Panc1 (cell line): ENCODE measurements at regions not wholly inside any gene's neighbourhood (a gene's known extent, or its start where the extent isn't known, plus 50 kb on each side); places are given as distances from the start of the nearest gene placed in this dataset.
"Not testable (repeated sequence)": the region's sequence is repeated elsewhere in the genome, so short reads cannot be mapped to it uniquely, and the experiment has no call there.

ENCODE experiments used
- ATAC-seq: fragments of 200-7000 bp; cut with Tn5 transposase; 2 replicates; pipeline ENCODE4 v1.9.1; 2020; ENCODE audit warnings: mild to moderate bottlenecking, moderate library complexity
- BruUV-seq: library from RNA; stranded (reverse); fragments of 400-500 nt; replicated peaks from 2 replicates; lab custom pipeline; 2021; lab: Mats Ljungman, UMichigan
- CTCF ChIA-PET: fragments of 300-600 bp; sonication (Branson Sonifier 250); formaldehyde crosslinking; loops from one replicate; lab custom pipeline; 2022; ENCODE audit warnings: antibody characterized with exemption; lab: Charles Lee
- POLR2A ChIA-PET: fragments of 300-600 bp; sonication (Branson Sonifier 250); formaldehyde crosslinking; loops from one replicate; lab custom pipeline; 2022; ENCODE audit warnings: antibody characterized with exemption; lab: Charles Lee
- DNase-seq: peaks from one replicate; pipeline ENCODE4 v3.0.0-alpha.2; 2010; ENCODE audit warnings: low read depth, low spot score
- H3K27ac ChIP-seq: 2 replicates; pipeline ENCODE4 v1.5.1; 2011; ENCODE audit warnings: mild to moderate bottlenecking, low read length, inconsistent platforms
- H3K27me3 ChIP-seq: fragments of 200-500 bp; sonication (Bioruptor generic); 2 replicates; pipeline ENCODE4 v1.6.0; 2014; ENCODE audit warnings: low read length, inconsistent platforms; ENCODE audit not compliant: control insufficient read depth, insufficient read depth
- H3K36me3 ChIP-seq: fragments of 200-500 bp; sonication (Bioruptor generic); 2 replicates; pipeline ENCODE4 v1.5.1; 2014; ENCODE audit warnings: inconsistent platforms, mild to moderate bottlenecking, low read length, moderate library complexity; ENCODE audit not compliant: control insufficient read depth, insufficient read depth
- H3K4me1 ChIP-seq: 2 replicates; pipeline ENCODE4 v1.5.1; 2011; ENCODE audit warnings: inconsistent platforms, mild to moderate bottlenecking, low read length, moderate library complexity; ENCODE audit not compliant: control insufficient read depth, insufficient read depth
- H3K4me3 ChIP-seq, 2 experiments: 2 replicates each; pipeline ENCODE4 v1.5.1; 2011 to 2012; ENCODE audit warnings: low read depth in 2 of 2, low read length in 2 of 2, mild to moderate bottlenecking in 2 of 2, inconsistent platforms in 1 of 2, moderate library complexity in 1 of 2
- H3K9me3 ChIP-seq: fragments of 200-500 bp; sonication (Bioruptor generic); 2 replicates; pipeline ENCODE4 v1.5.1; 2014; ENCODE audit warnings: low read depth, mild to moderate bottlenecking, inconsistent platforms, low read length, moderate library complexity; ENCODE audit not compliant: control insufficient read depth, insufficient read depth
- in situ Hi-C: cut with HindIII; loops from 2 replicates; pipeline ENCODE4 v1.10.0; 2016; ENCODE audit warnings: low sequenced_read_pairs, low pct_unique_long_range_greater_than_20kb
- intact Hi-C: fragments of 100-400 bp; cut with micrococcal nuclease; formaldehyde crosslinking; loops from one replicate; pipeline ENCODE4 v1.10.0; 2022; ENCODE audit not compliant: unreplicated experiment

DNA sequence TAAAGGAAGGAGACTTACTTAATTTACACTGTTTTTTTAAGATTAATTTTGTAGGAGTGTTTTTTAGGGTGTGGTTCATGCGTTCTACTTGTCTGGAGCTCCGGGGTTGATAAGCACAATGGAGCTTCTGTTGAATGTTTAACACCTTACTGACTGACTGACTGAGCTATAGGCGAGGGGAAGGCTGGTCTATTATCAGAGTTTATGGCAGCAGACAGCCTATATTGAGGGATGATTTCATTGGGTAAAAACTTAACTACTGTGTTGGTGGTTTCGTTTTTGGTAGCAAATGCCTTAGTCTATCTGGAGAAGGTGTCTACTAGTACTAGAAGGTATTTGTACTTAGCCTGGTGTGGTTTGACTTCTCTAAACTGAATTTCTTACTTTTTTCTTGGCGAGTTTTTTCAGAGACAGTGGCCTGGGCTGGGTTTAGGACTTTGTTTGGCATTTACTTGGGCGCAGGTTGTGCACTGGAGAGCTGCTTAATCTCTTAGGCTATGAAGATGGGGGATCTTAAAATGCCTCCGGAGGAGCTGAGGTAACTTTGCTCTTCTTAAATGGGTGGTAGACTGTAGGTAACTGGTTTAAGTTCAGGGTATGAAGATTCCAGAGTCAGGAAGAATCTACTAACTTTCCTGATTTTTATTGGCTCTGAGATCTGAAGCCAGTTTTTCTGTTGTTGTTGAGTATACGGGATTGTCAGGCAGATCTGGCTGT, 130.2 kb downstream of the ART5 start:
- BruUV-seq, H3K27ac ChIP-seq, H3K9me3 ChIP-seq, DNase-seq, H3K4me3 ChIP-seq, H3K4me1 ChIP-seq, intact Hi-C loops, H3K36me3 ChIP-seq, POLR2A ChIA-PET, ATAC-seq, in situ Hi-C loops, H3K27me3 ChIP-seq, CTCF ChIA-PET: not testable (repeated sequence)

DNA sequence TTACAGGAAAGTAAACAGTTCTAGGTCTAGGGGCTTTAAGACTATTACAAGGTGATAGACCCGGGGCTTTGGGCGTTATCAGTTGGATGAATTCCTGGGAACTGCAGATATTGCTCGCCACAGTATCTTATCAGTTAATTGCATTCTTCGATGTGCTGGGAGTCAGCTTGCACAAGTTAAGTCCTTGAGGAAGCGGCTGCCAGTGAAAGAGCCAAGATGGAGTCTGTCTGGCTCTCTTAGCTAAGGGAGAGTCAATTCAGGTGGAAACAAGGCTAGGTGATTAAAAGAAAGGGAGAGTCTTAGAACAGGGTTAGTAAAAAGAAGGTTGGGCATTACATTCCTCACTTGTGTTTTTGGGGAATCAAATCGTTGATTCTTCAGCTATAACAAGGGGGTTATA, 130.6 kb upstream of the ZNF195 start:
- POLR2A ChIA-PET, H3K36me3 ChIP-seq, ATAC-seq, DNase-seq, BruUV-seq, H3K4me1 ChIP-seq, intact Hi-C loops, in situ Hi-C loops, H3K27me3 ChIP-seq, CTCF ChIA-PET, H3K9me3 ChIP-seq, H3K27ac ChIP-seq, H3K4me3 ChIP-seq: not testable (repeated sequence)

DNA sequence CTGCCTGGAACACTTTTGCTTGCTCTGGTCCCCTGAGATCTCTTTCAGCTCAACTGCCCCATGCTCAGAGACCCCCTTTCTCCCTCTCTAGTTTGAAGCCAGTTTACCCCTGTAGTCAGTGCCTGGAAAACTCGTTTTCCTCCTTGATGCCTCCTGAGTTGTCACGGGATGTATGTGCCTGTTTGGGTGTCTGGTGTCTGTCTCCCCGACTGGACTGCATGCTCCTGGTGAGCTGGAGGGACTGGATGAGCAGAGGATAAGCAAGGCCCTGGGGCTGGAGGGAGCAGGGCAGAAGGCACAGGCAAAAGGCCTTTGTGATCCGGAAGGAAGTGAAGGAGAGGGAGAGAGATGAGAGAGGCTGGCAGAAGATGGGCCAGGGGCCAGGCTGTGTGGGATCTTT, 120.3 kb upstream of the ZNF195 start:
- H3K36me3 ChIP-seq, H3K4me3 ChIP-seq, CTCF ChIA-PET, ATAC-seq, H3K4me1 ChIP-seq, H3K27ac ChIP-seq, DNase-seq, intact Hi-C loops, in situ Hi-C loops, H3K9me3 ChIP-seq, POLR2A ChIA-PET, BruUV-seq, H3K27me3 ChIP-seq: not testable (repeated sequence)

DNA sequence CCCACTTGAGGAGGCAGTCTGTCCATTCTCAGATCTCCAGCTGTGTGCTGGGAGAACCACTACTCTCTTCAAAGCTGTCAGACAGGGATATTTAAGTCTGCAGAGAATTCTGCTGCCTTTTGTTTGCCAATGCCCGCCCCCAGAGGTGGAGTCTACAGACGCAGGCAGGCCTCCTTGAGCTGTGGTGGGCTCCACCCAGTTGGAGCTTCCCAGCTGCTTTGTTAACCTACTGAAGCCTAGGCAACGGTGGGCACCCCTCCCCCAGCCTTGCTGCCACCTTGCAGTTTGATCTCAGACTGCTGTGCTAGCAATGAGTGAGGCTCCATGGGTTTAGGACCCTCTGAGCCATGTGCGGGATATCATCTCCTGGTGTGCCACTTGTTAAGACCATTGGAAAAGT, 119.4 kb upstream of the ZNF195 start:
- ATAC-seq, POLR2A ChIA-PET, H3K4me1 ChIP-seq, H3K27me3 ChIP-seq, DNase-seq, in situ Hi-C loops, H3K36me3 ChIP-seq, H3K4me3 ChIP-seq, H3K27ac ChIP-seq, H3K9me3 ChIP-seq, BruUV-seq, intact Hi-C loops, CTCF ChIA-PET: not testable (repeated sequence)

DNA sequence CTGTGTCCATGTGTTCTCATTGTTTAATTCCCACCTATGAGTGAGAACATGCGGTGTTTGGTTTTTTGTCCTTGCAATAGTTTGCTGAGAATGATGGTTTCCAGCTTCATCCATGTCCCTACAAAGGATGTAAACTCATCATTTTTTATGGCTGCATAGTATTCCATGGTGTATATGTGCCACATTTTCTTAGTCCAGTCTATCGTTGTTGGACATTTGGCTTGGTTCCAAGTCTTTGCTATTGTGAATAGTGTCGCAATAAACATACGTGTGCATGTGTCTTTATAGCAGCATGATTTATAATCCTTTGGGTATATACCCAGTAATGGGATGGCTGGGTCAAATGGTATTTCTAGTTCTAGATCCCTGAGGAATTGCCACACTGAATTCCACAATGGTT, 114.2 kb upstream of the ZNF195 start:
- intact Hi-C loops, in situ Hi-C loops, H3K4me1 ChIP-seq, CTCF ChIA-PET, H3K9me3 ChIP-seq, BruUV-seq, POLR2A ChIA-PET, H3K27me3 ChIP-seq, H3K27ac ChIP-seq, H3K4me3 ChIP-seq, H3K36me3 ChIP-seq, DNase-seq, ATAC-seq: not testable (repeated sequence)
